Retinal pigment epithelial cell (primary cell): ENCODE measurements at regions not wholly inside any gene's neighbourhood (a gene's known extent, or its start where the extent isn't known, plus 50 kb on each side); places are given as distances from the start of the nearest gene placed in this dataset.
A peak's percentile ranks its signal among the peaks of the same experiment; 100 is the strongest.

Experiments used
- DNase-seq: peaks from one replicate; pipeline ENCODE4 v3.0.0-alpha.2; 2010; ENCODE audit warnings: low read depth
- H3K4me3 ChIP-seq: 2 replicates; pipeline ENCODE4 v1.5.1; 2011; ENCODE audit warnings: mild to moderate bottlenecking, low read length, control low read depth, moderate library complexity
- TF ChIP-seq, protein P1 (sequence below): conservative IDR thresholded peaks from 2 replicates; pipeline ENCODE4 v1.5.1; 2011; ENCODE audit warnings: low read depth, low read length, control low read depth, inconsistent platforms

DNA sequence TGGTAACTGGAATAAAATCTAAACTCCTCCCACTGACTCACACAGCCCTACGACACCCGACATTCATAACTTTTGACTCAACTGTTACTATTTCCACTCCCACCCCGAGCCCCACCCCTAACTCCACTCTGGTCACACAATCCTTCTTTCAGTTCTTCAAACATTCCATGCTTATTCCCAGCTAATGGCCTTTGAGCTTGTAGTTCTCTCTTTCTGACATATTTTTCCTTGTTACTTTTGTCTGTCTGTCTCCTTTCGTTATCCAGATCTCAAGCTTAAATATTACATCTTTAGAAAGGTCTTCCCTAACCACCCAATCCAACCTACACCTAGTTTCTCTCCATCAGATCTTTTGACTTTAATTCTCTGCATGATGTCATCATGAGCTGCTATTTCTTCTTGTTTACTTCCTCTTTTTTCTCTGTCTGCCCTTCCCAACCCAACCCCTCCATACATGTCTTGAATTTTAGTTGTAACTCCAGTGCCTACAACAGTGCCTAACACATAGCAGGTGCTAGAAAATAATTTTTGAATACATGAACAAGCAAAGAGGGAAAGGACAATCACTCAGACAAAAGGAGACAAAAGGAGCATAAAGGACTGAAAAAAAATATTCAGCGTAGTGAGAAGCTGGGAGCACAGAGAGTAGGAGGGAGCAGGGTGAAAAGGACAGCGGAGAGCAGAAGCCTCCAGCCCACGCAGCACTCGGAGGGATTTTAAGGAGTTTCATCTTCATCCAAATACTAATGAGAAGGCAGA is 65.2 kb upstream of the SMIM36 start:
- H3K4me3 ChIP-seq: no peak overlapping the region

DNA sequence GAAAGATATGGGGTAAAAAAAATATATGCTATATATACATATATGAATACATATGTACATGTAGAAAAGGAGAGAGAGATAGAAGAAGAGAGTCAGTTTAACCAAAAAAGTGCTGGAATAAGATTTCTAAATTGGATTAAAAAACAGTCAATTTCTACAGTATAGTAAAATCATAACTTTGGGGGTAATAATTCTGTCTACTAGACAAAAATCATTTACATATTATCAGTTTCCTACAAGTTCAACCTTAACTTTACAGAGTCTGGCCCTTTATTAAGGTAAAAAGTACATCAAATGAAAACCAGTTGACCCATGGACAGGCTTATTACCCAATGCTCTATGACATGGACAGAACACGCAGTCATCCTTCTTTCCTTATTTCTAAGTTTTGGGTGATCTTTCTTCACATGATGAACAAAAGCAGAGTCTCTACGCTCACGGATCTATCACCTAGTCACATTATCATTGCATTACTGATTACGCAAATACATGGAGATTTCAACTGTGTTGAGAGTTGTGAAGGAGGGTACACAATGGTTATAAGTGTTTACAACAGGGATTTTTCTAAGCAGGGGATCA is 63.9 kb upstream of the SMIM36 start:
- no peak overlapping the region for H3K4me3 ChIP-seq
- no peak for DNase-seq
- TF ChIP-seq, protein P1, sequence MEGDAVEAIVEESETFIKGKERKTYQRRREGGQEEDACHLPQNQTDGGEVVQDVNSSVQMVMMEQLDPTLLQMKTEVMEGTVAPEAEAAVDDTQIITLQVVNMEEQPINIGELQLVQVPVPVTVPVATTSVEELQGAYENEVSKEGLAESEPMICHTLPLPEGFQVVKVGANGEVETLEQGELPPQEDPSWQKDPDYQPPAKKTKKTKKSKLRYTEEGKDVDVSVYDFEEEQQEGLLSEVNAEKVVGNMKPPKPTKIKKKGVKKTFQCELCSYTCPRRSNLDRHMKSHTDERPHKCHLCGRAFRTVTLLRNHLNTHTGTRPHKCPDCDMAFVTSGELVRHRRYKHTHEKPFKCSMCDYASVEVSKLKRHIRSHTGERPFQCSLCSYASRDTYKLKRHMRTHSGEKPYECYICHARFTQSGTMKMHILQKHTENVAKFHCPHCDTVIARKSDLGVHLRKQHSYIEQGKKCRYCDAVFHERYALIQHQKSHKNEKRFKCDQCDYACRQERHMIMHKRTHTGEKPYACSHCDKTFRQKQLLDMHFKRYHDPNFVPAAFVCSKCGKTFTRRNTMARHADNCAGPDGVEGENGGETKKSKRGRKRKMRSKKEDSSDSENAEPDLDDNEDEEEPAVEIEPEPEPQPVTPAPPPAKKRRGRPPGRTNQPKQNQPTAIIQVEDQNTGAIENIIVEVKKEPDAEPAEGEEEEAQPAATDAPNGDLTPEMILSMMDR: no peak

More for the DNA sequence above, 65.2 kb upstream of the SMIM36 start:
- TF ChIP-seq, protein P1: no peak
- DNase-seq: peak; percentile 26

DNA sequence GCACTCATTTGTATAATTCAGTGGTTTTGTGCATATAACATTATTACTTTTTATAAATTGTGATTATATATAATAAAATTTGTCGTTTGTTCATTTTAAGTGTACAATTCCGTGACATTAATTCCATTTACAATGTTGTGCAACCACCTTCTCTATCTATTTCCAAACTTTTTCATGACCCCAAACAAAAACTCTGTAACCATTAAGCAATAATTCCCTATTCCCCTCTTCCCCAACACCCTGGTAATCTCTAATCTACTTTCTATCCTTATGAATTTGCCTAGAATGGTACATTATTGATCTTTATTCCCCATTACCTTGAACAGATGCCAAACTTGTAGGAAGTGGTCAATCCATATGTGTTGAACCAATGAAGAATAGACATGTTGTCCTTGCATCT is 61.3 kb upstream of the SMIM36 start:
- H3K4me3 ChIP-seq: no peak overlapping the region
- no peak for DNase-seq
- TF ChIP-seq, protein P1: no peak

DNA sequence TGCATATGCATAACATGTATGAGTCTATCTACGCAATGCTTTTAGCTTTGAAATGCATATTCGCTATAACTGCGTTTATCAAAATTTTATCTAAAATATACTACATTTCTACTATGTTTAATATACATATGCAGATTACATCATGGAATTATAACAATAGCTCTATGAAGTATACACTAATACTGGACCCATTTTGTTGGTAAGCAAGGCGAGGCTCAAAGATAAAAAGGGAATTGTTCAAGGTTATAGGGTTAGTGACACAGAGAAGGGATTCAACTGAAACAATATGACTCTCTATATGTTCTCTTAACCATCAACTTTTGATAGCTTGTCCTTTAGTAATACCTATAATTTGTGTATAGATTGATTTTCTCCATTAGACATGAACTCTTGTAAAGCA is 60.9 kb upstream of the SMIM36 start:
- no peak overlapping the region for H3K4me3 ChIP-seq
- TF ChIP-seq, protein P1: no peak
- DNase-seq: no peak

DNA sequence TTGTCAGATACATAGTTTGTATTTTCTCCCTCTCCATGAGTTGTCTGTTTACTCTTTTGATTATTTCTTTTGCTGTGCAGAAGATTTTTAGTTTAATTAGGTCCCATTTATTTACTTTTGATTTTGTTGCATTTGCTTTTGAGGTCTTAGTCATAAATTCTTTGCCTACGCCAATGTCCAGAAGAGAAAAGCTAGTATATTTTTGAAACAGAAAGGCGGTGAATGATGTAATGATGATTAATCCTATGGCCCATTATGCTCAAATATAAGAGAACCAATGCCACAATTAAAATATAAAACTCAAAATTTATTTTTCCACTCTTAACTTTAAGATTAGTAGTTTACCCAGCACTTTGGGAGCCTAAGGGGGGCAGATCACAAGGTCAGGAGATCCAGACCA is 59.8 kb upstream of the SMIM36 start:
- DNase-seq: no peak
- TF ChIP-seq, protein P1: no peak
- H3K4me3 ChIP-seq: no peak overlapping the region

DNA sequence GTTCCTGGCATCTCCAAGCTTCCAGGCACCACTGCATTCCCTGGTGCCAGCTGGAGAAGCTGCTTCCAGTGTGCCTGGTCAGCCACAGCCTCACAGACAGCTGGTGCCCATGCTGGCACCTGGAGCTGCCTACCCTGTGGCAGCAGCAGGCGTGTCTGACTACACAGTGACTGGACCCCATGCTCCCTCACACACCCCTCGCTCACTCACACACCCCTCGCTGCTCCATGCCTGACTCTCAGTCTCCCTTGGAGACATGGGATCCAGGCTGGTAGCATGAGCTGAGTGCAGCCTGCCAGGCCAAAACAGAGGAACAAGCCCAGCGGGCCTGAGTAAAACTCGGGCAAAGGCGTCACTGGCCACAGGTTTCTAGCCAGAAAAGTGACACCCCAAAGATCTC is 59.1 kb upstream of the SMIM36 start:
- TF ChIP-seq, protein P1: no peak
- DNase-seq: no peak
- H3K4me3 ChIP-seq: no peak overlapping the region
